HG02852 (cell line): ENCODE measurements at regions not wholly inside any gene's neighbourhood (a gene's known extent, or its start where the extent isn't known, plus 50 kb on each side); places are given as distances from the start of the nearest gene placed in this dataset.
"Not testable (repeated sequence)": the region's sequence is repeated elsewhere in the genome, so short reads cannot be mapped to it uniquely, and the experiment has no call there.

ENCODE experiments used
- ATAC-seq: cut with Tn5 transposase; IDR thresholded peaks from one replicate; pipeline ENCODE4 v1.9.1; 2021; ENCODE audit warnings: mild to moderate bottlenecking, moderate library complexity; ENCODE audit not compliant: unreplicated experiment

- no peak for ATAC-seq
Measured at GRCh38 chr4:26039639-26040359, 125.8 kb downstream of the SMIM20 start.

DNA sequence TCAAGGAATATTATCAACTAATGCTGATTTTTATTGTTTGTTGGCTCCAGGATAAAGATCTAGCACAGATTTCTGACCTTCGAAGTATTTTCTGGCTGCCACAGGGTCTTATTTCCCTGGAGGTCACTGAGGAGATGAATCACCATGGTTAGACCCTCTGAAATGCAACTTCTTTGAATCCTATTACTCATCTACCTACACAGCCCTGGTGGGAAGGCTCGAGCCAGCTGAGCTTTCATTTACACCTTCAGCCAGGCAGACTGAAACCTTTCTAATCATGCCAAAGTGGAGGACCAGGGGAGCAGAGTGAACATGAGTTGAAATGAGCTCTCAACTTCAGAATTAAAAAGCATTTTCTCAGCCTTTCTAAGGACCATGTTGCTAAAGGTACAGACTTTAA, 130.5 kb downstream of the SMIM20 start:
- no peak for ATAC-seq

DNA sequence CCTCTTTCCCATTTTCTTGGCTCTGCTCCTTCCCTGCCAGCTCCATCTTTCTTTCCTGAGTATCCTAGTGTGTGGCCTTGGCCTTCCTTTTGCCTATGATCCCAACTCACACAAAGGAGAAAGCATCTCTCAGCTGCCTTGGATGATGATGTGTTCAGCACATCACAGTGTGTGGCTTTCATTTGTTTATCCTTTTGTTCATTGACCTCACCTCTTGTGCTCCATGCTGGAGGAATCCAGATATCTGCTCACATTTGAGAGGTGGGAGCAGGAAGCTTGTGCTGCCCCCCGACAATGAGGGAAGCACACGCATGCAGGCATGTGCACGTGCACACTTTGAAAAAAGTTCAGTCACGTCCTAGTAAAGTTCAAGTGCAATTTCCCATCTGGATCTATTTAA, 131.0 kb downstream of the SMIM20 start:
- no peak for ATAC-seq

DNA sequence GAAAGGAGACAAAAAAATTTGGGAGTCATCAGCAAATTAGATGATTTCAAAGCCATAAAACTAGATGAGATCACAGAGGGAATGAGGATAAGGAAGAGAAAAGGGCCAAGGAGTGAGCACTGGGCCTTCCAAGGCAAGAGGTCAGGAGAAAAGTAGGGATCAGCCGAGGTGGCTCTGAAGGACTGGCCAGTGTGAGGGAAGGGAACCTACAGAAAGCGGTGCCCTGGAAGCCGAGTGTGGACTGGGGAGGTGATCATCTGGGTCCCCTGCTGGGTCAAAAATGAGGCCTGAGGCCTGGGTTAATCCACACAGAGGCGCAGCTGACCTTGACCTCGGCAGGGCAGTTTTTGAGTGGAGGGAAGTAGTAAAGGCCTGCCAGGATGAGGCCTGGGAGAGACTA, 133.8 kb downstream of the SMIM20 start:
- ATAC-seq, result no peak

DNA sequence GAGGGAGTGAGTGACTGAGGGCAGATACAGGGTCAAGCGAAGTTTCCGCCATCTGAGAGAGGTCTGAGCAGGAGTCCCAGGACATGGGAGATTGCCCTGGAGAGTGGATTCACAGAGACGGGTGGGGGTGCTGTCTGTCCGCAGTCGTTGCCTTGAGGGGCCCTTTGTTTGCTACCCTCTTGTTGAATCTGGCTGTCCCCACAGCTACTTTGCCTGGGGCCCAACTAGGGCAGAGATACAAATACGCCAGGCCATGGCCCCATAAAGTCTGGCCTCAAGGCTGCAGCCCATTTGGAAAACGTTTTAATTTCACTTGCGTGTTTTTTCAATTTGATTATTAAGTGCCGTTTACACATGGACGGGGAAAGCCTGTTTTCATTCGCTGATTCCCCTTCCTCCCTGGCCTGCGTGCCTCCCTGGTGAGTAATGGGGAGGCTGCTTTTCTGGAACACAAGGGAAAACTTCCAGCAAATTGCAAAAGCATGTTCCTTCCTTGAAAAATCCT, 134.4 kb downstream of the SMIM20 start:
- no peak for ATAC-seq

DNA sequence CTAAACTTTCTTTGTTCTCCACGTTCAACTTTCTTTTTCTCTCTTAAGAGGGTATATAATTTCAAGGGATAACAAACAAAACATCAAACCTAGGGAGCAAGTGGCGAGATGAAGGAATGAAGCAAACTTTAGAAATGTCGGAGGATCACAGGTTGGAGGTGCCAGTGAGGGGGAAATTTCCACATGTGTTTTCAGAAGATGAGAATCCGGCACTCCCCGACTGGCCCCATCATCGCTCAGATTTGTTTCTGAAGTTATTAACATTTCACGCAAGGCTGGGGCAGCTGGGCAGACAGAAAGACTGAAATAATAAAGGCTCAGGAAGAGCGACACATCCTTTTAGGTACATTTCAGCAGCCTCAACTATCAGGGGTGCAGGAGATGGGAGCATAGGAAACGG, 134.9 kb downstream of the SMIM20 start:
- ATAC-seq, result no peak

DNA sequence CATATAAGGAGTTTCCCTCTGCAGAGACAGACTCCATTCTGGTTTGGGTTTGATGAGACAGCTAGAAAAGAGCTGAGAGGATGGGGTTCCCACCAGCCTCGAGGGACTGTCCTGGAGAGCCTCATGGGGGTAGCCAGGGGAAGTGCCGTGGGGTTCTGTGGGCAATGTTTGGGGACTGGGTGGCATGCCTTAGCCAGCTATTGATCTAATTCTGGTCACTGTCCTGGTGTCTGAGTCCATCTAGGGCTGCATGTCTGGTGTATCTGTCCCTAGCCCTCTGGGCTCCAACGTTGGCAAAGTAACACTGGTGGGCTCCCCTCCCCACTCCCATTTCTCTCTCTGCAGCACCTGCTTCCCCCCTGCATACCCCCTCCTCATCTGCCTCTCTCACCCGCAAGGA, 135.4 kb downstream of the SMIM20 start:
- no peak for ATAC-seq

DNA sequence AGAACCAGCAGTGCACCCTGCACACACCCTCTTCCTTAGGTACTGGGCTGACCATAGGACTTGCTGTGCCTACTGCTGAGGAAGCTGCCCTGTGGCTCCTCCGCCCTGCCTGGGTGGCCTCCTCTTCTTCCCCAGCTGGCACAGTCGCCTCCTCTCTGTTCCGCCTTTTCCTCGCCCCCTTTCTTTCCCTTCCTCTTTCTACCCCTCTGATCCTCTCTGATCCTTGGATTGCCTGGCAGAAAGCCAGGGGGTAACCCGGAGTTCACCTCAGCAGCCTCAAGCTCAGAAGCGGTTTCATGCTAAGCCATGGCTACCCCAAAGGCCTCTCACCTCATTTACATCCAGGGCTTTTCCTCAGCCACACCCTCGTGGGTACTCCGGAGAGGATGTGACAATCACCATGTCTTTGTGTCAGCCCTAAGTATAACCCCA, 136.2 kb downstream of the SMIM20 start:
- no peak for ATAC-seq

GRCh38 chr4:26050671-26051070, 136.7 kb downstream of the SMIM20 start:
- no peak for ATAC-seq

GRCh38 chr4:26051240-26051639, 137.2 kb downstream of the SMIM20 start:
- no peak for ATAC-seq

DNA sequence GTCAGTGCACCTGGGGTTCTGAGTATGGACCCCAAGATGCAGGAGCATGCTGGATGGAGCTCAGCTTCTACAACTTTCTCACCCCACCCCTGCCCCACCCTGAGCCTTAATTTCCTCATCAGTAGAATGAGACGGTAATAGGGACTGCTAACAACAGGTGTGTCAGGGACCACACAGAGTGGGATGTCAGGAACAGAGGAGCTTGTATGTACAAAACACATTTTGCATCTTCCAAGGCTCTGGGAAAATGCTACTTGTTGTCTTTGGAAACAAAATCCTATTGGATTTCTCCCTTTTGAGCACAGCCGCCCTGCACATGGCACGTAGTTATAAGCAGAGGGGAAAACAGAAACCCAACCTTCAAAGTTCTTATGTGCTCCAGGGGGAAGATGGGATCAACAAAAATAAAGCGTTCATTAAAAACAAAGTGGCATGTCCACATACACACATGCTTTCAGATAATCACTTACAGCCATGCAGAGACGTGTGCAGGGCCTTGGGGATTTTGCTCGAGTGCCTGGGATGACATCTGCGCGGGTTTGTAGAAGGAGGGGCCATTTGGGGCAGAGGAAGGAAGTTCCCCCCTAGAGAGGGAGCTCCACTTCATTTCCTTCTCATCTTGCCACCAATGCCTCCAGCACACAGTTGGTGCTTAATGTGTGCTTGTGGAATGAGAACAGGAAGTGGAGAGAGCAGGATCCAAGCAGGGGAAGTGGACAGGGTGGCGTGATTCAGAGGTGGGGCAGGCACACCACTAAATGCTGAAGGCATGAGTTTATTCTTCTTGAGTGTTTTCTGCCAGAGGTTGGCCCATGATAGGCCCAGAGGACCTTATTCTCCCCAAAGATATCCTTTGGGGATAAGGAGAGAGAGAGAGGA, 138.9 kb downstream of the SMIM20 start:
- no peak for ATAC-seq

DNA sequence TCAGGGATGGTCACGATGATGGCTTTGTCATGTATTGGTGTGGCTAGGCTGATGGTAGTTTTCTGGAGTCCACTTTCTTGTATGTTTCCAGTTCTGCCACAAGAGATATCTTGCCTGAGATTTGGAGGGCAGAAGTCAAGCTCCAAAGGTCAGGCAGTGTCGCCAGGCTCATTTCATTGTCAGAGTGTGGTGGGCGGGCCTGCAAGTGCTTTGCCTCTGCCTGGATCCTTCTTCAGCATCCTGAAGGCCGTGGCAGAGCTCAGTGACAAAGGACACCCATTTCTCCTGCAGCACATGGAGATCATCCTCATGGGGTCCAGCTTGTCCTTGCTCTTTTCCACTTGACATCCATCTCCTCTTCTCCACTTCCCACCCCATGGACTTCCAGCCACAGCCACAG, 139.7 kb downstream of the SMIM20 start:
- no peak for ATAC-seq

DNA sequence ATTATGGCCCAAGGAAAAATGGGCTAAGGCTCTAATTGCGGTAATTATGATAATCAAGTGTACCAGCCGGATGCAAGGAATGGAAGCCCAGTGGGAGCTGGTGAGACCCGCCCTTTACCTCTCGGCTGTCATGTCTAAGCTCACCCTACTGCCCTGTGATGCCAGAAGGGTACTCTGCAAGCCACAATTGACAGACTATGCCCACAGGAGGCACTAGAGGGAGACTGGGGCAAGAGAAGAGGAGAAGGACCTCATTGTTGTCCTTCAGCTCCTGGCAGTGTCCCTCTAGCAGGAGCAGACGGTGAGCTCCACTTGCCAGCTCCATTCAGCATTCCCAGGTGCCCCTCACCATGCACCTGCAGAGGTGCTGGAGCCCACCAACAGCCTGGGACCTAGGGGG, 141.8 kb downstream of the SMIM20 start:
- no peak for ATAC-seq

GRCh38 chr4:26056406-26056805, 142.4 kb downstream of the SMIM20 start:
- ATAC-seq, result no peak

DNA sequence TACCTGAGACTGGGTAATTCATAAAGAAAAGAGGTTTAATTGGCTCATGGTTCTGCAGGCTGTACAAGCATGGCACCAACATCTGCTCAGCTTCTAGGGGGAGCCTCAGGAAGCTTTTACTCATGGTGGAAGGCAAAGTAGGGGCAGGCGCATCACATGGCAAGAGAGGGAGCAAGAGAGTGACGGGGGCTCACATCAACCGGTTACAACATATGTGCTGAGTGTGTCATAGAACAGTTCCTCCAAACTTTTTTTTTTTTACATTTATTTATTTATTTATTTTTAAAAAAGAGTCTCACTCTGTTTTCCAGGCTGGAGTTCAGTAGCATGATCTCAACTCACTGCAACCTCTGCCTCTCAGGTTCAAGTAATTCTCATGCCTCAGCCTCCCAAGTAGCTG, 143.8 kb downstream of the SMIM20 start:
- ATAC-seq, result not testable (repeated sequence)

DNA sequence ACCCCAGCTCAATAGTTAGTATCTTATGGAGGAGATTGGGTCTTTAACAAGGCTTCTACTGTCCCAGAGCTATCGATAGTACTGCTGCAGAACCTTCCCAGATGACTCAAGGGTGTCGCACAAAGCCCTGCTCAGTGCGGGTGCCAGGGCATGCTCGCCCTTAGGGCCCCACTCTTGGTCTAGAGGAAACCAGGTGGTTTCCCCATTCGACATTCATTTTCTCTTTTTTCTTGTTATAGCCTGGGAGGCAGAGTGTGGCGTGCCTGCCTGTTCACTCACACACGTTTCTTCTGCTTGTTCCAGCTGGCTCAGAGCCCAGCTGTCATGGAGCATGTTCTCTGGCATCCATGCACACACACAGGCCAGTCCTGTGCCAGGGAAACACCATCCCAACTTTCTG, 144.5 kb downstream of the SMIM20 start:
- peak; percentile 70 for ATAC-seq

GRCh38 chr4:26059391-26060154, 145.6 kb downstream of the SMIM20 start:
- no peak for ATAC-seq

DNA sequence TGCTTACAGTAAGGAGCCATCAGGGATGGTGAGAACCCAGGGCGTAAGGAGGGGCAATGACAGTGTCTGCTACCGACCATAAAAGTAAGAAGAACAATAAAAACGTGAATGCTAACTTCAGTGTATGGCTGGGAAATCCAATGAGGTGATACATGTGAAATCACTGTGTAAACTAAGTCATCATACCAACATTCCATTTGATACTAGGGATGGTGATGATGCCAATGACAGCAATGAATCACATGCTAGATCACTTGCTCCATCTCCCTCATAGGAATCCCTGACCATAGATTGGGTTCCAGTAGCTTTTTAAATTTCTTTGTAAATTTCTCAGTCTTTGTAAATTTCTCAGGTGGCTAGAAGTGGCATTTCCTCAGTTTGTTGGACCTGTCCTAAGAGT, 146.3 kb downstream of the SMIM20 start:
- no peak for ATAC-seq

DNA sequence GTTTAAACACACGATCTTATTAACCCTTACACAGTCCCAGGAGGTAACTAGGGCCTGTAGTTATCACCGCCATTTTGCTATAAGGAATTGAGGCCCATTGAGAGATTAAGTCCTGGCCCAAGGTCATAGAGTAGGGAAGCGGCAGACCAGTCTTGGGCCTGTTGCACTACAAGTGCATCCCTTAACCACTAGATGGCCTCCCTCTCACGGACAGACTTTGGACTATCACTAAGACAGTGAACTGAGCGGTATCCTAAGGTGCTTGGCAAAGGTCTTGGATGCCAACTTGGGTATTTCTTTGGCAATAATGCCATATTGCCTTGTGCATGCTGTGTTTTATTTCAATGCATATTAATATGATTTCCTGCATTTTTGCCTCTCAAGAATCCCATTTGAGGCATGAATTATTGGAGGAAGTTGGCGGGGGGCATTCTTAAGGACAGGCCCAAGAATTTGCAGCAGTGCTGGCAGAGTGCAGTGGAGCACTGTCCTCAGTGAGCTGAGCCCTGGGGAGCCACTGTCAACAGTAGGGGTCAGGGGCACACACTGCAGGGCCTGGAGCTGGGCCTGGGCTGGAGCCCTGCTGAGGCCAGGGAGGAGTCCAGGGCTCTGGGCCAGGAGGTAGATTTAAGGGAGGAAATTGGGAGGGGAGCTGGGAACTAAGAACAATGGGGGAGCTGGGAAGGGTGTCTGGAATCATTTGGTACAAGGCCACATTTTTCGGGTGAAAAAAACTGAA, 147.4 kb downstream of the SMIM20 start:
- ATAC-seq, result peak; percentile 58

DNA sequence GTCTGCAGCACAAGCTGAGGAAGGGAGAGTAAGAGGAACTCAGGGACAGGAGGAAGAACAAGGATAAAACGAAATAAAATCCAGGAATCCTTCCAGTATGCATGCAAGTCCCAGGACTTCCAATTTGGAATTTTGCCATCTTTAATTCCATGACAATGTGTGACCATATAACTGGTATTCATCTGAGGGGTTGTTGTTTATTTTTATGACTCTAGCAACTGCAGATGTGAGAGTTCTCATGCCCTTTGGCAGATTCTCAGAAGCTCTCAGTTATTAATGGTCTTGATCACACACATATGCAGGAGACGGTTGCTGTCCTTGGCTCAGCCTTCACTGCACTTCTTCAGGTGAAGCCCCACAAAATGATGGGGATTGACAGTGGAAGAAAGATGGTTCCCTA, 148.2 kb downstream of the SMIM20 start:
- no peak for ATAC-seq

GRCh38 chr4:26064009-26064408, 150.0 kb downstream of the SMIM20 start:
- not testable (repeated sequence) for ATAC-seq
